Lung (tissue), 11 donors: ENCODE measurements at regions not wholly inside any gene's neighbourhood (a gene's known extent, or its start where the extent isn't known, plus 50 kb on each side); places are given as distances from the start of the nearest gene placed in this dataset.

Experiments used
- ATAC-seq: fragments of 200-7000 bp; cut with Tn5 transposase; one replicate; pipeline ENCODE4 v1.9.1; 2020; ENCODE audit warnings: moderate number of reproducible peaks; ENCODE audit not compliant: insufficient read depth, low FRiP score
- DNase-seq, 3 donors: peaks; one replicate each; pipeline ENCODE4 v3.0.0-alpha.2; 2013 to 2017
- H3K27ac ChIP-seq, 2 donors: one replicate each; pipeline ENCODE4 v1.5.1; 2013; ENCODE audit warnings: mild to moderate bottlenecking in 2 of 2, moderate library complexity in 2 of 2, control low read depth in 1 of 2, inconsistent platforms in 1 of 2, low read depth in 1 of 2, low read length in 1 of 2
- H3K27me3 ChIP-seq, 3 donors: one replicate each; pipeline ENCODE4 v1.5.1; 2013; ENCODE audit warnings: low read length in 2 of 3; ENCODE audit not compliant: control insufficient read depth in 3 of 3, insufficient read depth in 3 of 3
- H3K36me3 ChIP-seq, 4 donors: one replicate each; pipeline ENCODE4 v1.5.1; 2013; ENCODE audit warnings: low read length in 4 of 4, mild to moderate bottlenecking in 1 of 4, moderate library complexity in 1 of 4; ENCODE audit not compliant: control insufficient read depth in 4 of 4, insufficient read depth in 4 of 4
- H3K4me1 ChIP-seq, 5 donors: one replicate each; pipeline ENCODE4 v1.5.1; 2013; ENCODE audit warnings: low read length in 5 of 5, mild to moderate bottlenecking in 2 of 5, moderate library complexity in 1 of 5; ENCODE audit not compliant: control insufficient read depth in 5 of 5, insufficient read depth in 5 of 5
- H3K4me3 ChIP-seq: one replicate; pipeline ENCODE4 v1.5.1; 2013; ENCODE audit warnings: mild to moderate bottlenecking, control low read depth, moderate library complexity
- H3K9ac ChIP-seq, 2 donors: one replicate each; pipeline ENCODE4 v1.5.1; 2013; ENCODE audit warnings: low read length in 2 of 2, control low read depth in 1 of 2; ENCODE audit not compliant: insufficient read depth in 1 of 2
- H3K9me3 ChIP-seq, 4 donors: one replicate each; pipeline ENCODE4 v1.5.1; 2013; ENCODE audit warnings: low read length in 3 of 4, mild to moderate bottlenecking in 1 of 4, moderate library complexity in 1 of 4; ENCODE audit not compliant: control insufficient read depth in 4 of 4, insufficient read depth in 3 of 4
- WGBS, 2 donors: extraction: QIAGEN DNeasy Blood & Tissue Kit; methylation state at CpG; one replicate each; pipeline ENCODE4 v1.1.7; 2013; 5-methylcytosine and 5-hydroxymethylcytosine counted together
- TF ChIP-seq, protein P1 (sequence below): IDR thresholded peaks from 2 replicates; pipeline ENCODE4 v1.5.1; 2012; ENCODE audit warnings: mild to moderate bottlenecking; ENCODE audit errors: control extremely low read depth, extremely low read depth
- donor health status: control.
- donor health status: control.
- donor health status: Bipolar disorder and iron deficiency.
- donor health status: healthy.
- donor health status: DM: yes; HTN: yes; CAD: no.

DNA sequence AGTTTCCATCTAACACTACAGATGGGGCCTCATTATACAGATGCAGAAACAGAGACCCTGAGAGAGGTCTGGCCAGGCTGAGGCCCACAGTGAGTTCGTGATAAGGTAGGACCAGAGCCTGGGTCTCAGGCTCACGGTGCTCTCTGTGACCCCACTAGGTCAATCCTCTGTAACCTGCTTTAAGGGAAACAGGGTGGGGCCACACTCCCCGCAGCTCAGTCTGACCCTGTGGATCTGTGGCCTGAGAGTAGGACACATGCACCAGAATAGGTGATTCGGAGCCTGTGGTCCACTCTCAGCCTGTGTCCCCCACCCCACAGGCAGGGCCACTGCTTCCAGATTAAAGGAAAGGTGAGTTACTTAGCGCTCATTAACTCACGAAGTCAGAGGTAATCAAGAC is 137.8 kb upstream of the FAM20C start:
- WGBS, 2 donors = 85 to 86% methylated on average over 6 of the region's 6 CpGs
- Histone ChIP-seq H3K4me1 (peaks cover 0 to 6% (median 0%) of the 10 kb centered on the region in 5 donors), H3K9me3 (no peaks in the 10 kb centered on the region), H3K4me3 (no peak overlapping the region), H3K27ac (no peak overlapping the region), H3K9ac (no peak overlapping the region), H3K36me3 (no peaks in the 10 kb centered on the region), H3K27me3 (peaks cover 0 to 36% (median 0%) of the 10 kb centered on the region in 3 donors)
- TF ChIP-seq, protein P1, sequence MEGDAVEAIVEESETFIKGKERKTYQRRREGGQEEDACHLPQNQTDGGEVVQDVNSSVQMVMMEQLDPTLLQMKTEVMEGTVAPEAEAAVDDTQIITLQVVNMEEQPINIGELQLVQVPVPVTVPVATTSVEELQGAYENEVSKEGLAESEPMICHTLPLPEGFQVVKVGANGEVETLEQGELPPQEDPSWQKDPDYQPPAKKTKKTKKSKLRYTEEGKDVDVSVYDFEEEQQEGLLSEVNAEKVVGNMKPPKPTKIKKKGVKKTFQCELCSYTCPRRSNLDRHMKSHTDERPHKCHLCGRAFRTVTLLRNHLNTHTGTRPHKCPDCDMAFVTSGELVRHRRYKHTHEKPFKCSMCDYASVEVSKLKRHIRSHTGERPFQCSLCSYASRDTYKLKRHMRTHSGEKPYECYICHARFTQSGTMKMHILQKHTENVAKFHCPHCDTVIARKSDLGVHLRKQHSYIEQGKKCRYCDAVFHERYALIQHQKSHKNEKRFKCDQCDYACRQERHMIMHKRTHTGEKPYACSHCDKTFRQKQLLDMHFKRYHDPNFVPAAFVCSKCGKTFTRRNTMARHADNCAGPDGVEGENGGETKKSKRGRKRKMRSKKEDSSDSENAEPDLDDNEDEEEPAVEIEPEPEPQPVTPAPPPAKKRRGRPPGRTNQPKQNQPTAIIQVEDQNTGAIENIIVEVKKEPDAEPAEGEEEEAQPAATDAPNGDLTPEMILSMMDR = no peak
- ATAC-seq (no peak), DNase-seq (no peak)

DNA sequence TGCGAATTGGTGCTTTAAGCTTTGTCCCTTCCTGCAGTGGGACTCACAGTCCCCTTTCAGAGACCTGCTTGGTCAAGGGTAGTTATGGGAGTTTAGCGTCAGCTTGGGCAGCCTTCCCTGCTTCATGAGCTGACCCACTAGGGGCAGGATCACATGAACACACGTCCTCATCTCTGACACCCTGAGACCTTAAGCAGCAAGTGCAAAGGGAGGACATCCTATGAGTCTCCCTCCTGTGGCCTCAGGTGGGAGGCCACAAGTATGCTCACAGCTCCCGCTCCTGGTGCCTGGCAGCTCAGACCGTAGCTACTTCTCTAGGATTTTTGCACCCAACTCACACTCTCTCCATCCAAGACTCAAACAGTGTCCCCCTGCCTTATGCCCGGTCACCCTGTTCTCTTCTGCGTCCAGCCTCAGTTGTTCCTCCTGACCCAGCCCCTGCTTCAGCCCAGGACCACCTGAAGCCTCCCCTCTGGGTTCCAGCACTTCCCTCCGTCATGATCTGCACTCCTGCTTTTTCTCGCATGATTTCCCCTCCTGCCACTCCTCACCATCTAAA is 136.6 kb upstream of the FAM20C start:
- peaks cover 0 to 6% (median 0%) of the 10 kb centered on the region in 5 donors for H3K4me1 ChIP-seq

DNA sequence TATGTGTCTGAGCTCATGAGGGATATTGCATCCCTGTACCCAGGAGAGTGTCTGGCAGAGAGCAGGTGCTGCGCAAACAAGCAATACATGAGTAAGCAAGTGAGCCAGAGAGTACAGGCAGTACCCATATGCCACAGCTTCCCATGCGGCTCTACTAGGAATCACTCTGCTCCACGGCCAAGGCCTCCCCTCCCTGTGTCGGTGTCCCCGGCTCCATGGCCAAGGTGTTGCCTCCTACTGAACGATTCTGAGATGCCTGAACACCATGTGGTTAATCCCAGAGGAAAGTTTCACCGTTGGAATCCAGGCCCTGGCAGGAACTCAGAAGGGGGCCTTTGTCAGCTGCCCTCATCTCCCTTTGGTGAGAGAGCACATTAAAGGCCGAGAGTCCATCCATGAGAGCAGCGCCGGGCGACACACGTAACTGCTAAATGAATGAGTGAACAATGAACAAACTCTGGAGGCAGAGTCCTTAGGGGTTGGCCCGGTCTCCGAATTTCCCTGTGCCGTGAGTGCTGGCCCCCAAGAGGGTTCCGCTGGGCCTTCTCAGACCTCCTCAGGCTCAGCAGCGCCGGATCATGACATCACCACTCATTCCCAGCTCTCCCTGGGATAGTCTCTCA is 136.0 kb upstream of the FAM20C start:
- H3K4me3 ChIP-seq = no peak overlapping the region
- H3K27ac ChIP-seq = no peak overlapping the region
- no peaks in the 10 kb centered on the region for H3K9me3 ChIP-seq
- H3K27me3 ChIP-seq = peaks cover 0 to 34% (median 0%) of the 10 kb centered on the region in 3 donors
- TF ChIP-seq, protein P1 = no peak
- no peaks in the 10 kb centered on the region for H3K36me3 ChIP-seq
- DNase-seq (no peak), ATAC-seq (no peak)
- WGBS, 2 donors = 79 to 80% methylated on average over 18 of the region's 18 CpGs
- H3K4me1 ChIP-seq = peaks cover 0 to 6% (median 0%) of the 10 kb centered on the region in 5 donors
- H3K9ac ChIP-seq = no peak overlapping the region

More for the DNA sequence above, 136.6 kb upstream of the FAM20C start:
- Histone ChIP-seq H3K9ac (no peak overlapping the region), H3K27ac (no peak overlapping the region), H3K27me3 (peaks cover 0 to 34% (median 0%) of the 10 kb centered on the region in 3 donors), H3K36me3 (no peaks in the 10 kb centered on the region), H3K9me3 (no peaks in the 10 kb centered on the region), H3K4me3 (no peak overlapping the region)
- 88 to 90% methylated on average over 9 of the region's 9 CpGs for WGBS, 2 donors
- no peak for DNase-seq
- ATAC-seq = no peak
- TF ChIP-seq, protein P1 = no peak

DNA sequence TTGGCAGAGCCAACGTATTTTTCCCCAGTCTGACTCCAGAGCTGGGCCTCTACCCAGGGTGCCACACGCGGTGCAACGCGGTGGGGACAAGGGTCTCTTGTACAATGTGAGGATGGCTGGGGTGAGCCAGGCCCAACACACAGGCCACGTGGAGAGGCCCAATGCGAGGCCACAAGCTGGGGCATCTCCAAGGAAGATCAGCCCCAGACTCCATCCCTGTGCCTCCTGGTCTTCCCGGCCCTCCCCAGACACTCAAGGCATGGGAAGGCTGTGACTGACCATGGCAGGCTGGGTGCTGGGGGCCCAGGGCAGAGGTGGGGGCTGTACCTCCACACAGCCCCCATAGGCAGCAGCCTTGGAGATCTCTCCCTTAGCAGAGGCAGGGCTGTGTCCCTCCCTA is 135.3 kb upstream of the FAM20C start:
- TF ChIP-seq, protein P1 = no peak
- Histone ChIP-seq H3K4me1 (peaks cover 0 to 6% (median 0%) of the 10 kb centered on the region in 5 donors), H3K4me3 (no peak overlapping the region), H3K36me3 (no peaks in the 10 kb centered on the region), H3K9ac (no peak overlapping the region), H3K27ac (no peak overlapping the region), H3K9me3 (no peaks in the 10 kb centered on the region), H3K27me3 (peaks cover 0 to 34% (median 0%) of the 10 kb centered on the region in 3 donors)
- ATAC-seq (no peak), DNase-seq (no peak)
- 93 to 94% methylated on average over 8 of the region's 8 CpGs for WGBS, 2 donors
